GM21723 (cell line): ENCODE measurements at regions not wholly inside any gene's neighbourhood (a gene's known extent, or its start where the extent isn't known, plus 50 kb on each side); places are given as distances from the start of the nearest gene placed in this dataset.
"Not testable (repeated sequence)": the region's sequence is repeated elsewhere in the genome, so short reads cannot be mapped to it uniquely, and the experiment has no call there.

Experiments
- ATAC-seq: cut with Tn5 transposase; IDR thresholded peaks from one replicate; pipeline ENCODE4 v1.9.1; 2021; ENCODE audit warnings: mild to moderate bottlenecking, moderate library complexity; ENCODE audit not compliant: unreplicated experiment

GRCh38 chr6:134678436-134678889 lies 271.4 kb downstream of the ALDH8A1 start:
- ATAC-seq: no peak

DNA sequence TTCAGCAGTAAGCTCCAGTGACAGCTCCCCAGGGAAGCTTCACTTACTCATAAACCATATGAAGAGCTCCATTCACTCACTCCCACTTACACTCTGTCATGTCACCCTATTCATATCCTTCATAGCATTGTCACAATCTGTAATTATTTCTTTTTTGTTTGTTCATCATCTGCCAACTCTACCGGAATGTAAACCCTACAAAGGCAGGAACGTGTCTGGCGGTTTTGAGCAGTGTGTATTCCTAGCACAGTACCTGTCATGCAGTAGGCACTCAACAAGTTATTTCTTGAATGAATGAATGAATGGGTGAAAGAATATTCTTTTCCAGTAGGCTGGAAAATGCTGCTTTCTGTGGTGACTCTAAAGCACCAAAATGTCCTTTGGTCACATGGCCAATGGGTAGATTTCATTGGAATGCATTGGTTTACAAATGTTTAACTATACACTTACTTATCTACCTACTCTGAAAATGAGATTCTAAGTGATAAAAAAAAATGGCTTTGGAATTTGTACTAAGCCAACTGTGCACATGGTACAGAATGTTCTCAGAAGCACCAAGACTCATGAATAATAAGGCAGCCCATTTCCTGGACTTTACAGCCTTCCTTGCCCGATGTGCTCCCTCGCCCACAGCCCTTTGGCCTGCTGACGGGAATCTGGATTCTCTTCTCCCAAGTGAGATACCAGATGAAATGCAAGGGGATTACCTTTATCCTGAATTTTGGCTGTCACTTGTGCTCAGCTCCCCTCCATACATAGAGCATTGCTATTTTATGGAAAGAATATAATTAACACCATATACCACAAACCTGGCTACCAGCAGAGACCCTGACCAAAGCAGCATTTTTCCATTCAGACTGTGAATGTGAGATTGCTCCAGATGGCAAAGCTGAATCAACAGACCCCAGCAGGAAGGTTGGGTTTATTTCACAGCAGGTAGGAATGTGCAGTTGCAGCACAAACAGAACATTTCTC lies 273.3 kb downstream of the ALDH8A1 start:
- ATAC-seq: no peak

GRCh38 chr6:134675110-134676054 lies 274.5 kb downstream of the ALDH8A1 start:
- ATAC-seq: no peak

DNA sequence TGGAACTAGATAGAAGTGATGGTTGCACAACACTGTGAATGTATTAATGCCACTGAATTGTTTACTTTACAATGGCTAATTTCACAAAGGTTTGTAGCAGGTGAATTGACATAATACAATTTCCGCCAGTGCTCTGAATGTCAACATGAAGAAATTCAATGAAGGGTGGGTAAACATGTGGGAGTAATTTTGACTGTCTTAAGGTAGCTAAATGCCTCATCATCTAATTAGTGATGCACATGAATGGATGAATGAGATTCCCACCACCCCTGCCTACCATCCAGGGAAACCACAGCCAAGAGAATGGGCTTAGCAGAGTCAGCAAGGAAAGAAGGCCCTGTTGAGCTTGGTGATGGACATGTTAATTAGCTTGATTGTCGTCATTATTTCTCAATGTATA lies 275.3 kb downstream of the ALDH8A1 start:
- no peak for ATAC-seq

DNA sequence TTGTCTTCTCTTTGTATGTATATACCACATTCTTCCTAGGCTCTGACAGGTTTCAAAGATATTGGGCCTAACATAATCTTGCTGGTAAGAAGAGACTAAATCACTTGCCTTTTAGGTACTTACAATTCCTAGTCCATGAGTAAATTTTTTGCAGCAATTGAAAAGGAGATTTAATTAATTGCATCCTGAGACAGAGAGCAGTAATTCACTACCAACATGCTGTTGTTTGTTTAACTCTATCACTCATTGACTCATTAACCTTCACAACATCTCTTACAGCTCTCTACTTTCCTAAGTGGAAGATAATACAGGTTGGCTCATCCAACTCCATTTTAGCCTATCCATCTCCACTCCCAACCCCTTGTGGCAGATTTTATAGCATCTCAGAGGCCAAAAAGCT lies 280.4 kb downstream of the ALDH8A1 start:
- ATAC-seq: no peak

DNA sequence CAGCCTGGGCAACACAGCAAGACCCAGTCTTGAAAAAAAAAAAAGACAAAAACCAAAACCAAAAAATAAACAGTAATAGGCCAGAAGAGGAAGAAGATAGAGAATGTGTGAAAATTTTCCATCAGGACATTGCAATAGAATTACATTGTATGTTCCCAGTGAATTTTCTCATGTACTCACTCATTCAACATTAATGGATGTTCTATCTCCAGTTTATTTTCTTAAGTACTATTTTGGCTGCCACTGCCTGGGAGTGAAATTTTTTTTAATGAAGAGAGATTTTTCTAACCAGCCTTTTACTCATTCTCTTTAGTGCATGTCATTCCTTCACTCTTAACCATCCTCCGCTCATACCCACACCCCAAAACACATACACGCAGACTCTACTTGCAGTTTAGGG lies 282.8 kb downstream of the ALDH8A1 start:
- ATAC-seq: no peak

GRCh38 chr6:134666125-134666524 lies 283.8 kb downstream of the ALDH8A1 start:
- no peak for ATAC-seq

DNA sequence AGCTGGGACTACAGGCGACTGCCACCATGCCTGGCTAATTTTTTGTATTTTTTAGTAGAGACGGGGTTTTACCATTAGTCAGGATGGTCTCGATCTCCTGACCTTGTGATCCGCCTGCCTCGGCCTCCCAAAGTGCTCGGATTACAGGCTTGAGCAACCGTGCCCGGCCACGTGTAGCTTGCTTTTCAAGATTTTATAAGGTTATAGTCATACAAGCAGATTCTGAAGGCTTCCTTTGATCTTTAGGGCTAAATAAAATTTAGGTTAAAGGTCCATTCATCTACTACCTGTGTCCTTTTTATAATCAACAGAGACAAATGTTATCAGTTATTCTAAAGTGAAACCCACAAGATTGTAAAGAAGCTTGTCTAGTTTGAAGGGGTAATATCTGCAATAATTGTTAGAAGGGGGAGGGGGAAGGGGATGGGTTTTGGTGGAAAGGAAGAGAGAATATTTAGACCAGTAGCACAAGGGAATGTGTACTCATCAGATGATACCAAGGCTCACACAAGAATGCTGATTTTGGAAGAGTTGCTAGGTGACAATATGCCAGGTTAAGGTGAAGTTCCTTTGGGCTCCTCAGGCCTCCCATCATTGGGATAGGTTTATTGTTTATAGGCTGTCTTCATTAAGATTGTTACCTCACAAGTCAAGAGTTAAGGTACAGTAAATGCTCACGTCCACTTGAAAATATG lies 284.7 kb downstream of the ALDH8A1 start:
- no peak for ATAC-seq

DNA sequence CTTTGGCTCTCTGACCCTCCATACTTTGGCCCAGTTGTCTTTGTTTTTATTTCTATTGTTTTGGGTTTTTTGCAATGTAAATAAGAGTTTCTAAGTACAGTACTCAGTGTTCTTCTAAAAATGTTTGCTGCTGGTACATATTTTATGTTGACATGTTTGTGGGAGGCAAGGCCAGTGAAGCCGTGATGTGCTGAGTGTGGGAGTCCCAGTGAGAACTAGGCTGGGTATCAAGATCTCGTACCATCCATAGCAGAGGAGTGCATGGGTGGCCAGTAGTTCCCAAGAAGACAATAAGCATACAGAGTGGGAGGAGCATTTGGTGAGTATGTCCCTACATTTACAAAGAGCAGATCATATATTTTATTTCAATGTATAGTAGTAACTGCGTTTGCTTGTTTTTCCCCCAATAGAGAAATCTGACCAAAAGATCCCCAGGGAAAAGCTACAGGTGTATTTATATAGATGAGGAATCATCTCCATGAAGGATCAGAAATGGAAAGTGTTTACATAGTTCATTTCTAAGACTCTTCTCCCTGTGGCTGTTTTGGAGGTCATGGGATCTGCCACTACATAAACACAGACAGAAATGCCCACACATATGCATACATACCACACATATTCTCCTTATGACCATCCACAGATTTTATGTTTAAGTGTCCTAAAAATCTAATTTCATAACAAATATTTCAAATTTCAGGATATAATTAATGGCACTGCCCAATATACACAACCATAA lies 285.9 kb downstream of the ALDH8A1 start:
- no peak for ATAC-seq

- ATAC-seq: no peak
Observed at GRCh38 chr6:134663356-134663755, 286.5 kb downstream of the ALDH8A1 start.

DNA sequence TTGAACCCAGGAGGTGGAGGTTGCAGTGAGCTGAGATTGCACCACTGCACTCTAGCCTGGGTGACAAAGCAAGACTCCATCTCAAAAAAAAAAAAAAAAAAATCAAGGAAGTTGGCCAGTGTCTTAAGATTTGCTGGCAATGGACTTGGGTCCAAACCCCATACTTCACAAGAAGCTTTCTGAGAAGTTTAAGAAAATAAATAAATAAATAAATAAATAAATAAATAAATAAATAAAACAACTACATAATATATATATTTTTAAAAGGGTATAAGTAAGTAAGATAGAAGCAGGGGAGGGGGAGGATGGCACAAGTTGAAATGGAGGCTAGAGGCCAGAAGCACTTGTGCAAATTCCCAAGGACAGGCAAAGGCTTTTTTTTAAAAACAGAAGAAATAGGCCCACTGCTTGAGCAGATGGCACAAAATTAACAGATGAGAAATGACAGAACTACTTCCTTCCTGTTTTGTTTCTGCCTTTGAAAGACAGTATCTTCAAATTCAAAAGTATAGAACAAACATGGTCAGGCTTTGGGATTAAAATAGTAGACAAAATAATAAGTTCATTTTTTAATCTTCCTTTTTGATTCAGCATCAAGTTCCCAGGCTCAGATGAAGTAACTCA lies 287.7 kb downstream of the ALDH8A1 start:
- ATAC-seq: no peak

GRCh38 chr6:134659885-134660284 lies 290.0 kb downstream of the ALDH8A1 start:
- ATAC-seq: not testable (repeated sequence)

DNA sequence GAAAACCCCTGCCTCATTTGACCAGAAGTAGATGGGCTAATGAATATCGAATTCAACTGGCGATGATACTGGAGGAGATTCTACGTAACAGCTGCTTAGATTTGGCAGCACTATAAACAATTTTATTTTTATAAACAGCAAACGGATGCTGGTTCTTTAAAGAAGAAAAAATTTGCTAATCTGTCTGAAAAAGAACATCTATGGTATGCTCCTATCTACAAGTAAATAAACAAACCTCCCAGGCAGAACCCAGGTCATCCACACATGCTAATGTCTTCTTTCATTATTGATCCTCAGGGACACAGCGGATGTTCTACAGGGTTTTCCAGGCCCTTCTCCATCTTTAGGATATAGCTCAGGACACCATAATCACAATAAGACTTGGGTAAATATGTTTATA lies 291.3 kb downstream of the ALDH8A1 start:
- no peak for ATAC-seq

- no peak for ATAC-seq
Observed at GRCh38 chr6:134657751-134658527, 292.0 kb downstream of the ALDH8A1 start.

GRCh38 chr6:134657343-134657742 lies 292.6 kb downstream of the ALDH8A1 start:
- no peak for ATAC-seq

DNA sequence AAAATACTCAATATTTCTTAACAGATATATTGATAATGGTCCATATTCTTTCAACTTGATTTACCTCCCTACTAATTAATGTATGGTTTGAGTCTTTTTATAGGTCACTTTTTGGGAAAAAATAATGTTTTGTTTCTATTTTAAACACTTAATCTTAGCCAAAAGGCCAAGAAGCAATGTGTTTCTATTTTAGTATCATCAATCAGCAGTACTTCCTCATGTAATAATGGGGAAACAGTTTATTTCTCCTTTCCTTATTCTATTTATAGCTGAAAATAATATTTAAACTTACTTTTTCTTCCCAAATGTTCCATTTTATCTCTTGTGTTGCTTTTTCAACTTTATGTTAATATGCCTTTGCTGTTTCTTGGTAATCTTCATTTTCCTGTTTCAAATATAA lies 295.1 kb downstream of the ALDH8A1 start:
- no peak for ATAC-seq

DNA sequence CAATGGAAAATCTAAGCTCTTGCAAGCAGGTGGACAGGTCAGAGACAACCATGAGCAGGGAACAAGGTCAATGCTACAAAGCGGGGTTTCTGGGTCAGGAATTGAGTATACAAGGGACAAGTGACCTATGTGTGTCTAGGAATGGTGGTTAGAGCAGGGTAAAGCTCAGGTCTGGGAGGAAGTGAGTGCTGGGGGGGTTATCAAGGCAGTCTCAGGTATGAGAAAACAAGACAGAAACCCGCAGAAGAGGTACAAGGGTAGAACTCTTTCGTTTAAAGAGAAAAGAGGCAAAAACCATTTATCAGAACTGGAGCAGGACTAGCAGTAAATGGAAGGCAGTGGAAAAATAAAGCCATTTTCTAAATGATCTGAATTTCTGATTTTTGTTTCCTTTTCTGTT lies 298.4 kb downstream of the ALDH8A1 start:
- no peak for ATAC-seq

- ATAC-seq: no peak
Observed at GRCh38 chr6:134647861-134648260, 302.0 kb downstream of the ALDH8A1 start.

- ATAC-seq: no peak
Observed at GRCh38 chr6:134642819-134643218, 307.1 kb downstream of the ALDH8A1 start.
